22Rv1 (cell line): ENCODE measurements at regions not wholly inside any gene's neighbourhood (a gene's known extent, or its start where the extent isn't known, plus 50 kb on each side); places are given as distances from the start of the nearest gene placed in this dataset.

ENCODE experiments used
- ZFX ChIP-seq: fragments of 450-650 bp; IDR thresholded peaks from 2 replicates; pipeline ENCODE4 v1.6.1; 2017; ENCODE audit warnings: antibody characterized with exemption, borderline replicate concordance
- TF ChIP-seq, protein P1 (sequence below): fragments of 450-650 bp; IDR thresholded peaks from 2 replicates; pipeline ENCODE4 v1.5.1; 2017; ENCODE audit warnings: mild to moderate bottlenecking

GRCh38 chr17:33615861-33616260 lies 322.8 kb upstream of the ASIC2 start:
- TF ChIP-seq, protein P1, sequence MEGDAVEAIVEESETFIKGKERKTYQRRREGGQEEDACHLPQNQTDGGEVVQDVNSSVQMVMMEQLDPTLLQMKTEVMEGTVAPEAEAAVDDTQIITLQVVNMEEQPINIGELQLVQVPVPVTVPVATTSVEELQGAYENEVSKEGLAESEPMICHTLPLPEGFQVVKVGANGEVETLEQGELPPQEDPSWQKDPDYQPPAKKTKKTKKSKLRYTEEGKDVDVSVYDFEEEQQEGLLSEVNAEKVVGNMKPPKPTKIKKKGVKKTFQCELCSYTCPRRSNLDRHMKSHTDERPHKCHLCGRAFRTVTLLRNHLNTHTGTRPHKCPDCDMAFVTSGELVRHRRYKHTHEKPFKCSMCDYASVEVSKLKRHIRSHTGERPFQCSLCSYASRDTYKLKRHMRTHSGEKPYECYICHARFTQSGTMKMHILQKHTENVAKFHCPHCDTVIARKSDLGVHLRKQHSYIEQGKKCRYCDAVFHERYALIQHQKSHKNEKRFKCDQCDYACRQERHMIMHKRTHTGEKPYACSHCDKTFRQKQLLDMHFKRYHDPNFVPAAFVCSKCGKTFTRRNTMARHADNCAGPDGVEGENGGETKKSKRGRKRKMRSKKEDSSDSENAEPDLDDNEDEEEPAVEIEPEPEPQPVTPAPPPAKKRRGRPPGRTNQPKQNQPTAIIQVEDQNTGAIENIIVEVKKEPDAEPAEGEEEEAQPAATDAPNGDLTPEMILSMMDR: no peak
- no peak for TF ChIP-seq ZFX
